Tibial nerve (tissue), 4 donors: ENCODE measurements at regions not wholly inside any gene's neighbourhood (a gene's known extent, or its start where the extent isn't known, plus 50 kb on each side); places are given as distances from the start of the nearest gene placed in this dataset.

Experiments
- DNase-seq, 2 donors: peaks; one replicate each; pipeline ENCODE4 v3.0.0-alpha.2; 2019; ENCODE audit warnings: low spot score in 2 of 2
- H3K27ac ChIP-seq, 4 donors: fragments of 200-600 bp; sonication (generic) in 3 of 4; one replicate each; pipeline ENCODE4 v1.5.1; 2017 to 2019; ENCODE audit warnings: mild to moderate bottlenecking in 1 of 4
- H3K27me3 ChIP-seq, 2 donors: fragments of 200-600 bp; sonication (generic) in 1 of 2; one replicate each; pipeline versions ENCODE4 v1.5.1 to v1.6.0; 2017 to 2019
- H3K36me3 ChIP-seq, 3 donors: fragments of 200-600 bp; sonication (generic); one replicate each; pipeline ENCODE4 v1.5.1; 2018 to 2019
- H3K4me1 ChIP-seq, 4 donors: fragments of 200-600 bp; sonication (generic) in 3 of 4; one replicate each; pipeline ENCODE4 v1.5.1; 2017 to 2019
- H3K4me3 ChIP-seq, 4 donors: fragments of 200-600 bp; sonication (generic) in 3 of 4; one replicate each; pipeline ENCODE4 v1.5.1; 2017 to 2019; ENCODE audit warnings: mild to moderate bottlenecking in 1 of 4, moderate library complexity in 1 of 4
- H3K9me3 ChIP-seq, 4 donors: fragments of 200-600 bp; sonication (generic) in 3 of 4; one replicate each; pipeline ENCODE4 v1.5.1; 2017 to 2019
- EP300 ChIP-seq, 2 donors: sonication (generic); formaldehyde crosslinking; IDR thresholded peaks; one replicate each; pipeline ENCODE4 v1.6.1; 2017; ENCODE audit warnings: antibody characterized with exemption in 2 of 2, mild to moderate bottlenecking in 1 of 2
- POLR2A ChIP-seq, 2 donors: fragments of 450-650 bp; IDR thresholded peaks; one replicate each; pipeline ENCODE4 v1.6.1; 2017; ENCODE audit warnings: antibody characterized with exemption in 2 of 2, mild to moderate bottlenecking in 2 of 2, moderate library complexity in 2 of 2
- WGBS, 2 donors: methylation state at CpG; one replicate each; pipeline ENCODE4 v1.1.5; 2018; 5-methylcytosine and 5-hydroxymethylcytosine counted together
- TF ChIP-seq, protein P1 (sequence below), 5 experiments: fragments of 200-600 bp in 3 of 5; fragments of 450-650 bp in 2 of 5; sonication (generic) in 3 of 5; IDR thresholded peaks; one replicate each; pipeline ENCODE4 v1.5.1; 2016 to 2019; ENCODE audit warnings: antibody characterized with exemption in 5 of 5, mild to moderate bottlenecking in 3 of 5, moderate library complexity in 2 of 5

DNA sequence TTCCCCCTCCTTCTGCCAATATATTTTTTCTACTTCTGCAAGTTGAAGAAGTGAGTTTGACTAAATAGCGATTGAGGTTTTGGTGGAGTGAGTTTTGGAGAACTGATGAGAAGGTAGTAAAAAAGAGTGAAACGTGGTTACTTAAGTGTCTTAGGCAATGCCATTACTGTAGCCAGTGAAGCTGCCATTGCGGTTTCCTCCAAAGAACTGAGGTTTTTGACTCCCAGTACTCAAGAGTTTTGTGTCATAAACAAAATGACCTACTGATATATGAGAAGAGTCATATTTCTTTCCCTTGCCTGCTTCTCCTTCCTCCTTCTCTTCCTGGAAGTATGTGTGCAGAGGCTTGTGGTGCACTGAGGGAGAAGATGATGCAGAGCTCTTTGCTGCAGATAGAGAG, 554.5 kb upstream of the MAP3K7 start:
- H3K27me3 ChIP-seq = no peaks in the 10 kb centered on the region
- H3K36me3 ChIP-seq = no peaks in the 10 kb centered on the region
- WGBS, 2 donors = 79 to 90% methylated on average over 3 of the region's 3 CpGs
- DNase-seq = no peak
- TF ChIP-seq POLR2A (IDR thresholded peaks at IDR 0.05) (no peak), EP300 (IDR thresholded peaks at IDR 0.05) (no peak)
- TF ChIP-seq, protein P1, sequence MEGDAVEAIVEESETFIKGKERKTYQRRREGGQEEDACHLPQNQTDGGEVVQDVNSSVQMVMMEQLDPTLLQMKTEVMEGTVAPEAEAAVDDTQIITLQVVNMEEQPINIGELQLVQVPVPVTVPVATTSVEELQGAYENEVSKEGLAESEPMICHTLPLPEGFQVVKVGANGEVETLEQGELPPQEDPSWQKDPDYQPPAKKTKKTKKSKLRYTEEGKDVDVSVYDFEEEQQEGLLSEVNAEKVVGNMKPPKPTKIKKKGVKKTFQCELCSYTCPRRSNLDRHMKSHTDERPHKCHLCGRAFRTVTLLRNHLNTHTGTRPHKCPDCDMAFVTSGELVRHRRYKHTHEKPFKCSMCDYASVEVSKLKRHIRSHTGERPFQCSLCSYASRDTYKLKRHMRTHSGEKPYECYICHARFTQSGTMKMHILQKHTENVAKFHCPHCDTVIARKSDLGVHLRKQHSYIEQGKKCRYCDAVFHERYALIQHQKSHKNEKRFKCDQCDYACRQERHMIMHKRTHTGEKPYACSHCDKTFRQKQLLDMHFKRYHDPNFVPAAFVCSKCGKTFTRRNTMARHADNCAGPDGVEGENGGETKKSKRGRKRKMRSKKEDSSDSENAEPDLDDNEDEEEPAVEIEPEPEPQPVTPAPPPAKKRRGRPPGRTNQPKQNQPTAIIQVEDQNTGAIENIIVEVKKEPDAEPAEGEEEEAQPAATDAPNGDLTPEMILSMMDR (IDR thresholded peaks at IDR 0.05) = no peak
- no peaks in the 10 kb centered on the region for H3K4me1 ChIP-seq
- no peaks in the 10 kb centered on the region for H3K9me3 ChIP-seq
- H3K27ac ChIP-seq = no peak overlapping the region
- no peak overlapping the region for H3K4me3 ChIP-seq

DNA sequence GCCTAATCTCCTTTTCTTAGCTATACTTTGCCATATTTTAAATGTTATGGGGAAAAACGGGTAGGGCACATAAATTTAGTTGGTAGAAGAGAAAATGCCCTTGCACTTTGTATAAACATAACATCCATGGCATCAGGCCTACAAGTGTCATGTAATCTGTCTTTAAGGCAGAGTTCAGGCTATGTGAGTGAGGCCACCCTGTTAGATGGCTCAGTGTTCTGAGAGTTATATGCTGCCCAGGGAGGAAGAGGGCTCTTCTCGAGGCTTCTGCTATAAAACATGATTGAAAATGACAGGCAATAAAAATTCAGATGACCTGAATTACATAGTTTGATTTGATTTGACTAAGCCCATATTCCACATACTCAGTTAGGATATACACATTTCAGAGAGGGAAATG, 553.6 kb upstream of the MAP3K7 start:
- no peak for TF ChIP-seq EP300 (IDR thresholded peaks at IDR 0.05)
- TF ChIP-seq, protein P1 (IDR thresholded peaks at IDR 0.05) = no peak
- TF ChIP-seq POLR2A (IDR thresholded peaks at IDR 0.05) = no peak
- Histone ChIP-seq H3K27me3 (no peaks in the 10 kb centered on the region), H3K9me3 (no peaks in the 10 kb centered on the region), H3K4me1 (no peaks in the 10 kb centered on the region), H3K4me3 (no peak overlapping the region), H3K27ac (no peak overlapping the region), H3K36me3 (no peaks in the 10 kb centered on the region)
- 61 to 75% methylated on average over 2 of the region's 2 CpGs for WGBS, 2 donors
- DNase-seq = no peak

DNA sequence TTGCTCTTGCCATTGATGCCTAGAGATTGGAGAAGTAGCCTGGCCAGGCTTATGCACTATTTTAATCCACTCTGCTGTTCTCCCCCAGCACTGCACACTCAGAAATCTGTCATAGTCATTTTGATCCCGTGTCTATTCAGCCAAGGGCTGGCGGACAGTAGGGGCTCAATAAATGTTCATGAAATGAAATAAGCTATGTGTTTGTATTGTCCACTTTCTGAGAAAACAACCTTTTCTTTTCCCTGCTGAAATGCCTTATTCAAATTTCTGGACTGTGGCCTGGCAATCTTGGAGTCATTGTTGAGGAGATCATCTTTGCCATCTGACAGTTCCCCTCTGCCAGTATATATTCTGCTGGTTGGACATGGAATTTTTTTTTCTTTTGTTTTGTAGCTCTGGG, 550.4 kb upstream of the MAP3K7 start:
- H3K4me1 ChIP-seq = no peaks in the 10 kb centered on the region
- TF ChIP-seq EP300 (IDR thresholded peaks at IDR 0.05) = no peak
- no peak for TF ChIP-seq POLR2A (IDR thresholded peaks at IDR 0.05)
- TF ChIP-seq, protein P1 (IDR thresholded peaks at IDR 0.05) = no peak
- H3K27me3 ChIP-seq = no peaks in the 10 kb centered on the region
- no peaks in the 10 kb centered on the region for H3K9me3 ChIP-seq
- H3K4me3 ChIP-seq = no peak overlapping the region
- H3K36me3 ChIP-seq = no peaks in the 10 kb centered on the region
- no peak for DNase-seq
- H3K27ac ChIP-seq = no peak overlapping the region
- WGBS, 2 donors = 77 to 87% methylated on average over 2 of the region's 2 CpGs

DNA sequence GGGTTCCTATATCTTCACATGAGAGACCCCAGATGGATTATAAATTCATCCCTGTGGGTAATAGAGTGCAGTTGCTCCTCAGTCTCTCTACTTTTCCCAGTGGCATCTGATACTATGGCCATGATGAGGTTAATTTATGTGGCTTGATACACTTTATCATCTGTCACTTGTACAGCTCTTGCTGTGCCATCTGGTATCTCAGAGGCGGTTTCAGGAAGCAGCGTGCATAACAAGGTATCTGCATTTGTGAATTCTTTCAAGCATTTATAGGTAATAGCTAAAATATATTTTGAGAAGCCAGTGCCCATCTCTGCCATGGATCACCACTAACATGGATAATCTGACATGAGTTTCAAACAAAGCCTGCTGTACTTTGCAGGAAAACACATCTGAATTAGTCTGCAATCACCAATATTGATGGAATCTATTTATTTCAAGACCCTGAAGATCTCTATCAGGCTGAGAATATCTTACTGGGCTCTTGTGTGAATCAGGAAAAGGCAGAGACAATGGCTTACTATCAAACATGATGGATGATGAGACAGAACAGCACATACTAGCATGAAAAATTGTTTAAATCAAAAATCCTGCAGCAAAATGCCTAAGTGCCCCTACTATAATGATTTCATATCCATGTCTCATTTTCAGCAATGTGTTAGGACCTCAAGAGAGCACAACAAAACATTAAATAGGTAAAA, 548.7 kb upstream of the MAP3K7 start:
- TF ChIP-seq, protein P1 (IDR thresholded peaks at IDR 0.05) = no peak
- TF ChIP-seq POLR2A (IDR thresholded peaks at IDR 0.05) (no peak), EP300 (IDR thresholded peaks at IDR 0.05) (no peak)
- no peak overlapping the region for H3K4me3 ChIP-seq
- no peaks in the 10 kb centered on the region for H3K9me3 ChIP-seq
- H3K36me3 ChIP-seq = no peaks in the 10 kb centered on the region
- H3K4me1 ChIP-seq = no peaks in the 10 kb centered on the region
- 88 to 95% methylated on average over 2 of the region's 2 CpGs for WGBS, 2 donors
- H3K27ac ChIP-seq = no peak overlapping the region
- no peak for DNase-seq
- no peaks in the 10 kb centered on the region for H3K27me3 ChIP-seq

DNA sequence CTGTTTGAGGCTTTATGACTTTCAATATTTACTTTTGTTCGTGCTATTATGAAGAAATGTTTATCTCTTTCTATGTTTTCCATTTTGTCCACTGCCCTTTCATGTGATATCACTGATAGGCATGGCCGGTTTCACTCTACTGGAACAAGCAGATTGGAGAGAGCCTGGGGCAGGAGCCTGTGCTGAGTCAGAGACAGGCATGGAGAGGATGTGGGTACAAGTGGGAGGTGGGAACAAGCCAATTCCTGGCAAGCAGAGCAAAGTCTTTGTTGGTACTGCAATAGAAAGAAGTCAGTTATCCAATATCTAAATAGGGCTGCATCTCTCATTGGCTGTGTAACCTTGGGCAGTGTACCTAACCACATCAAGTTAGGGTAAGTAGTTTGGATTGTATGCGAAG, 545.6 kb upstream of the MAP3K7 start:
- Histone ChIP-seq H3K9me3 (no peaks in the 10 kb centered on the region), H3K36me3 (no peaks in the 10 kb centered on the region), H3K27ac (no peak overlapping the region), H3K27me3 (no peaks in the 10 kb centered on the region), H3K4me1 (no peaks in the 10 kb centered on the region), H3K4me3 (no peak overlapping the region)
- 85 to 86% methylated on average over 3 of the region's 3 CpGs for WGBS, 2 donors
- TF ChIP-seq POLR2A (IDR thresholded peaks at IDR 0.05) (no peak), EP300 (IDR thresholded peaks at IDR 0.05) (no peak)
- TF ChIP-seq, protein P1 (IDR thresholded peaks at IDR 0.05) = no peak
- no peak for DNase-seq
